Heart right ventricle (tissue), 16 donors: ENCODE measurements at regions not wholly inside any gene's neighbourhood (a gene's known extent, or its start where the extent isn't known, plus 50 kb on each side); places are given as distances from the start of the nearest gene placed in this dataset.
A peak's percentile ranks its signal among the peaks of the same experiment; 100 is the strongest.
"Not testable (repeated sequence)": the region's sequence is repeated elsewhere in the genome, so short reads cannot be mapped to it uniquely, and the experiment has no call there.

ENCODE experiments used
- ATAC-seq, 8 donors: fragments of 200-7000 bp; cut with Tn5 transposase; one replicate each; pipeline ENCODE4 v1.9.1; 2020; ENCODE audit warnings: mild to moderate bottlenecking in 8 of 8, moderate library complexity in 8 of 8, moderate number of reproducible peaks in 1 of 8
- DNase-seq, 2 donors: peaks; one replicate each; pipeline ENCODE4 v3.0.0-alpha.2; 2020
- H3K27ac ChIP-seq, 10 donors: fragments of 200-600 bp; sonication (generic) in 2 of 10; one replicate each; pipeline versions ENCODE4 v1.5.0 to v1.8.0; 2020 to 2022; ENCODE audit warnings: mild to moderate bottlenecking in 3 of 10
- H3K27me3 ChIP-seq, 7 donors: fragments of 200-600 bp; one replicate each; pipeline ENCODE4 v1.8.0; 2021 to 2022; ENCODE audit warnings: mild to moderate bottlenecking in 2 of 7
- H3K36me3 ChIP-seq, 9 donors: fragments of 200-600 bp; sonication (generic) in 1 of 9; one replicate each; pipeline versions ENCODE4 v1.5.0 to v1.8.0; 2020 to 2022; ENCODE audit warnings: mild to moderate bottlenecking in 2 of 9
- H3K4me1 ChIP-seq, 9 donors: fragments of 200-600 bp; sonication (generic) in 1 of 9; one replicate each; pipeline versions ENCODE4 v1.5.0 to v1.8.0; 2020 to 2022; ENCODE audit warnings: mild to moderate bottlenecking in 4 of 9
- H3K4me3 ChIP-seq, 10 donors: fragments of 200-600 bp; sonication (generic) in 2 of 10; one replicate each; pipeline versions ENCODE4 v1.5.0 to v1.8.0; 2020 to 2022; ENCODE audit warnings: mild to moderate bottlenecking in 7 of 10, moderate library complexity in 2 of 10
- H3K9me3 ChIP-seq, 11 donors: fragments of 200-600 bp in 10 of 11; sonication (generic) in 2 of 11; one replicate each; pipeline versions ENCODE4 v1.5.0 to v1.8.0; 2013 to 2022; ENCODE audit warnings: mild to moderate bottlenecking in 2 of 11, control low read depth in 1 of 11, moderate library complexity in 1 of 11
- WGBS, 2 donors: extraction: QIAGEN DNeasy Blood & Tissue Kit; methylation state at CpG; one replicate each; pipeline ENCODE4 v1.1.7; 2013; ENCODE audit warnings: inconsistent platforms in 1 of 2; 5-methylcytosine and 5-hydroxymethylcytosine counted together
- intact Hi-C, 10 donors: fragments of 100-400 bp; cut with DNase I; formaldehyde crosslinking; loops; one replicate each; pipeline versions ENCODE4 v1.11.1 to v1.14.2; 2022
- TF ChIP-seq, protein P1 (sequence below), 9 donors: fragments of 200-600 bp; sonication (generic) in 2 of 9; IDR thresholded peaks; one replicate each; pipeline versions ENCODE4 v1.5.0 to v1.8.0; 2021 to 2022; ENCODE audit warnings: antibody characterized with exemption in 9 of 9, mild to moderate bottlenecking in 5 of 9, moderate library complexity in 1 of 9
- donor health status: Arrhythmogenic right ventricular cardiomyopathy.
- donor health status: ischemic (EF 13 %, LVEDD 7.1; RV severe dilation, severe dysfunction).
- donor health status: healthy with polysubstance abuse.
- donor health status: DM: no; HTN: yes; CAD: no.
- donor health status: DM: no; HTN: no; CAD: no.
- donor health status: ischemic (EF 25% LVEDD 6.9; RV normal size, moderate dysfunction).
- donor health status: ischemic (EF 25% LVEDD 5.7; RV mildly dilated, moderate dysfunction).
- donor health status: healthy.
- donor health status: DM: yes; HTN: yes; CAD: no.
- donor health status: Ischemic cardiomyopathy.
- donor health status: ischemic (EF 35%, LVEDD 5.7; RV mildly dilated, moderate dysfunction).
- donor health status: nonischemic (EF 11% LVEDD 7.7; RV severe dilation, severe dysfunction).
- donor health status: DM: yes; HTN: yes; CAD: no.
- donor health status: PGD.
- donor health status: ischemic (EF 29% LVEDD 5.4; RV normal size, mild dysfunction).
- donor health status: nonischemic (EF 23%, LVEDD 6.1; RV moderate dilation, normal function).

DNA sequence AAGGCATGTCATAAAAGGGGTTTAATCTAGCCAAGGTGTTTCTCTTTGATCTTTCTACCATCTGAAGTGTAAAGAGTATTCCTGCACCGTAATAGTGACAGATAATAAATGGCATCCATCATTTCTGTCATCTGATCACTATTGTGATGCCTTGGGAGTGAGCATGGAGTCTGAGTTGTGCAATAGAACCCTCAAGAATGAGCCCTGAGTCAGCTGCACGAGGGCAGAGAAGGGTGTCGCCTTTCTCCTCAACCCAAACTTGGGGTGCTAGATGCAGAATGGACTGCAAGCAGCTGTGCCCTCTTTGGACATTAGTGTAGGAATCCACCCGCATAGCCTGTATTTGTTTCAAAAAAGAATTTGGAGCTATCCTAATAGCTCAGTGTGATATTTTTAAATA lies 115.2 kb downstream of the ZNF37A start:
- intact Hi-C loops, result no loop called here
- H3K4me1 ChIP-seq, result no peaks in the 10 kb centered on the region
- peaks cover 0 to 11% (median 5%) of the 10 kb centered on the region in 11 donors for H3K9me3 ChIP-seq
- ATAC-seq, result no peak
- H3K4me3 ChIP-seq, result no peak overlapping the region
- 36 to 43% methylated on average over 4 of the region's 4 CpGs for WGBS, 2 donors
- H3K27me3 ChIP-seq, result no peaks in the 10 kb centered on the region
- DNase-seq, result no peak
- H3K36me3 ChIP-seq, result no peaks in the 10 kb centered on the region
- no peak overlapping the region for H3K27ac ChIP-seq
- TF ChIP-seq, protein P1, sequence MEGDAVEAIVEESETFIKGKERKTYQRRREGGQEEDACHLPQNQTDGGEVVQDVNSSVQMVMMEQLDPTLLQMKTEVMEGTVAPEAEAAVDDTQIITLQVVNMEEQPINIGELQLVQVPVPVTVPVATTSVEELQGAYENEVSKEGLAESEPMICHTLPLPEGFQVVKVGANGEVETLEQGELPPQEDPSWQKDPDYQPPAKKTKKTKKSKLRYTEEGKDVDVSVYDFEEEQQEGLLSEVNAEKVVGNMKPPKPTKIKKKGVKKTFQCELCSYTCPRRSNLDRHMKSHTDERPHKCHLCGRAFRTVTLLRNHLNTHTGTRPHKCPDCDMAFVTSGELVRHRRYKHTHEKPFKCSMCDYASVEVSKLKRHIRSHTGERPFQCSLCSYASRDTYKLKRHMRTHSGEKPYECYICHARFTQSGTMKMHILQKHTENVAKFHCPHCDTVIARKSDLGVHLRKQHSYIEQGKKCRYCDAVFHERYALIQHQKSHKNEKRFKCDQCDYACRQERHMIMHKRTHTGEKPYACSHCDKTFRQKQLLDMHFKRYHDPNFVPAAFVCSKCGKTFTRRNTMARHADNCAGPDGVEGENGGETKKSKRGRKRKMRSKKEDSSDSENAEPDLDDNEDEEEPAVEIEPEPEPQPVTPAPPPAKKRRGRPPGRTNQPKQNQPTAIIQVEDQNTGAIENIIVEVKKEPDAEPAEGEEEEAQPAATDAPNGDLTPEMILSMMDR (IDR thresholded peaks at IDR 0.05), result no peak

- ATAC-seq, H3K27ac ChIP-seq, H3K36me3 ChIP-seq, H3K4me3 ChIP-seq, intact Hi-C loops, DNase-seq, H3K9me3 ChIP-seq, H3K4me1 ChIP-seq, H3K27me3 ChIP-seq: not testable (repeated sequence)
Observed at GRCh38 chr10:38209748-38210147, 115.6 kb downstream of the ZNF37A start.

DNA sequence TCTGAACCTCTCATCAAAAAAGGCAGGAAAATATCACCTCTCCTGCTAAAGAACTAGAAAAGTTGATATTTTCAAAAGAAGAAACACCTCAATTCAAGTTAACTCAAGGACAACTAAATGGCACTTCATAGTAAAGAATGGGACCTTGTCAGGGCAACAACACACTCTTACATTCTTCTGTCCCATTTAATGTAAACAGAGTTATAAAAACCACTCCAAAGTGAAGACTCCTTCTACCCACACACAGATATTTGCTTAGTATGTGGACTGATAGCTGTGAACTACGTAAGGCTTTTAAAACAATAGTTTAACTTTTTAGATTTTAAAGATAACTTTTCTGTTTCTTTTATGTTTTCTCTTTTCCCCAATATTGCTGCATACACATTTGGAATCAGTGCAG lies 118.3 kb downstream of the ZNF37A start:
- Histone ChIP-seq H3K9me3 (peaks cover 0 to 20% (median 0%) of the 10 kb centered on the region in 11 donors), H3K4me3 (no peak overlapping the region), H3K27me3 (no peaks in the 10 kb centered on the region), H3K27ac (no peak overlapping the region), H3K36me3 (no peaks in the 10 kb centered on the region), H3K4me1 (no peaks in the 10 kb centered on the region)
- TF ChIP-seq, protein P1 (IDR thresholded peaks at IDR 0.05), result no peak
- intact Hi-C loops, result no loop called here
- ATAC-seq (no peak), DNase-seq (no peak)
- 67 to 70% methylated on average over 1 of the region's 1 CpG for WGBS, 2 donors

- TF ChIP-seq, protein P1 (IDR thresholded peaks at IDR 0.05), result no peak
- ATAC-seq, result no peak
- Histone ChIP-seq H3K27me3 (no peaks in the 10 kb centered on the region), H3K4me1 (no peaks in the 10 kb centered on the region), H3K27ac (no peak overlapping the region), H3K36me3 (no peaks in the 10 kb centered on the region), H3K4me3 (no peak overlapping the region), H3K9me3 (peaks cover 0 to 45% (median 3%) of the 10 kb centered on the region in 11 donors)
- 69 to 84% methylated on average over 2 of the region's 2 CpGs for WGBS, 2 donors
- intact Hi-C loops, result no loop called here
- DNase-seq, result no peak
Observed at GRCh38 chr10:38226385-38226784, 132.2 kb downstream of the ZNF37A start.

DNA sequence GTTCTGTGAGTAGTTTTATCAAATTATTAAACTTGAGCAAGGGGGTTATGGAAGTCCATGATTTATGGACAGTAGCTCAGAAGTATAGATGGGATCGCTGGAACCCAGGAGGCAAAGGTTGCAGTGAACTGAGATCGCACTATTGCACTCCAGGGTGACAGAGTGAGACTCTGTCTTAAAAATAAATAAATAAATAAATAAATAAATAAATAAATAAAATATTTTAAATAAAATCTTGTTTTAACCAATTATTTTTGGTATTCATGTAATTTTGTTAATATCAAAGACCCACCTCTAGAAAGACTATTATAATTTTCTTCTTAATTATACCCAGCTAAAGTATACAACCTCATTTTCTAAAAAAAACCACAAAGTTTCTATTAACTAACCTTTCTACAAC lies 134.3 kb downstream of the ZNF37A start:
- ATAC-seq (no peak), DNase-seq (no peak)
- 86 to 94% methylated on average over 2 of the region's 2 CpGs for WGBS, 2 donors
- Histone ChIP-seq H3K27me3 (no peaks in the 10 kb centered on the region), H3K36me3 (no peaks in the 10 kb centered on the region), H3K4me1 (no peaks in the 10 kb centered on the region), H3K4me3 (no peak overlapping the region), H3K9me3 (peaks cover 0 to 48% (median 2%) of the 10 kb centered on the region in 11 donors), H3K27ac (no peak overlapping the region)
- TF ChIP-seq, protein P1 (IDR thresholded peaks at IDR 0.05), result no peak
- intact Hi-C loops, result no loop called here

GRCh38 chr10:38238479-38238878 lies 144.3 kb downstream of the ZNF37A start:
- H3K27ac ChIP-seq, H3K4me1 ChIP-seq, H3K4me3 ChIP-seq, H3K36me3 ChIP-seq, ATAC-seq, intact Hi-C loops, DNase-seq, H3K27me3 ChIP-seq: not testable (repeated sequence)
- 64 to 74% methylated on average over 2 of the region's 2 CpGs for WGBS, 2 donors
- H3K9me3 ChIP-seq, result peaks cover 0 to 20% (median 0%) of the 10 kb centered on the region in 11 donors

DNA sequence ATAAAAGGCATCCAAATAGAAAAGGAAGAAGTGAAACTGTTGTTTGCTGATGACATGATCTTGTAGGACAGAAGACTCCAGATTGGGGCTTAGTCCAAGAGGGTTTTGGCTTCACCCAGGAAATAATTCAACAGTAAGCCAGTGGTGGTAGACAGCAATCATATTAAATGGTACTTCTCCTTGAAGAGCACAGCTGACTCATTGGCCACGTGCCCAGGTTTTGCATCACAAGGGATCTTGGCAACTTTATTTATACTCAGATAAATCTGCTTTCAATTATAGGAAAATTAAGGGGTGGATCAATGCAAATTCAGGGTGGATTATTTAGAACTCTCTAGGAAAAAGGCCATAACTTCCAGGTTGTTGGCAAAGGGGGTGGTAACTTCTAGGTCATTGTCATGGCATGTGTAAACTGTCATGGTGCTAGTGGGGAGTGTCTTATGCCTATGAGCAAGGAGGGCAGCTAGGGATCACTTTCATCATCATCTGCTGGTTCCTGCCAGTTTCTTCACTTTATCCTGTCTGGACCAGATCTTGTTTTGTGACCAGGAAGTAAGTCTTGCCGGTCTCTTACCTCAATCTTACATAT lies 148.0 kb downstream of the ZNF37A start:
- intact Hi-C loops, H3K36me3 ChIP-seq, H3K27ac ChIP-seq, H3K4me1 ChIP-seq, H3K4me3 ChIP-seq, ATAC-seq, H3K27me3 ChIP-seq: not testable (repeated sequence)
- H3K9me3 ChIP-seq, result peaks cover 0 to 27% (median 0%) of the 10 kb centered on the region in 11 donors
- 28 to 41% methylated on average over 2 of the region's 2 CpGs for WGBS, 2 donors
- DNase-seq, result peak in 1 of 2 donors; percentile 18

DNA sequence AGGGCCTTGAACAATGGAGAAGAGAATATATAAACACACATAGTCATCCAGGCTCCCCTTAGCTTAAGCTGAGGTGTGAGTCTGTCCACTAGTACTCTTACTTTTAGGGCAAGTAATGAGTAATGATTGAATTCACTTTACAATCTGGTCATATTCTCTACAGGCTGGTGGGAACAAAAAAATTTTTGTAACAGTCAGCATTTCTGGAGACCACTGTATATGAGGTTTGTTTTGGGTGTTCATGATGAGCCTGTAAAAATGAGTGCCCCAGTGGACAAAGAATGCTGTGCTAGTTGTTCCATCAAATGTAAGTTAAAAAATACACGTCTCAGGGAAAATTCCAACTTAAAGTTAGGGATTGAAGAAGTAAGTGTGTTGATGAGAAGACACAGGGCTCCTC lies 154.0 kb downstream of the ZNF37A start:
- DNase-seq, H3K4me1 ChIP-seq, H3K27me3 ChIP-seq, H3K4me3 ChIP-seq, intact Hi-C loops, H3K27ac ChIP-seq, H3K36me3 ChIP-seq, ATAC-seq: not testable (repeated sequence)
- 17 to 30% methylated on average over 1 of the region's 1 CpG for WGBS, 2 donors
- peaks cover 0 to 16% (median 0%) of the 10 kb centered on the region in 11 donors for H3K9me3 ChIP-seq
